Endothelial cell of umbilical vein (primary cell): ENCODE measurements at regions not wholly inside any gene's neighbourhood (a gene's known extent, or its start where the extent isn't known, plus 50 kb on each side); places are given as distances from the start of the nearest gene placed in this dataset.

Experiments used
- CTCF ChIP-seq, 2 donors: IDR thresholded peaks; 1 replicate in 1 of 2; 2 replicates in 1 of 2; pipeline ENCODE4 v1.5.1; 2011; ENCODE audit warnings: low read length in 2 of 2, mild to moderate bottlenecking in 2 of 2, moderate library complexity in 2 of 2, control low read depth in 1 of 2, inconsistent platforms in 1 of 2, low read depth in 1 of 2; ENCODE audit not compliant: insufficient read depth in 1 of 2; ENCODE audit errors: extremely low read depth in 1 of 2
- EZH2 ChIP-seq: IDR thresholded peaks from 2 replicates; pipeline ENCODE4 v1.6.1; 2012; ENCODE audit warnings: borderline replicate concordance, low read depth, mild to moderate bottlenecking, moderate library complexity, low read length, inconsistent platforms; ENCODE audit not compliant: severe bottlenecking

GRCh38 chr13:79688741-79689140 is 207.8 kb downstream of the NDFIP2 start:
- TF ChIP-seq CTCF (IDR thresholded peaks at IDR 0.05; ENCODE audit: extremely low read depth in 1 of 2, insufficient read depth in 1 of 2, low read depth in 1 of 2, low read length in 2 of 2) = no peak
- no peak for TF ChIP-seq EZH2
